ENCODE measurements at regions not wholly inside any gene's neighbourhood (a gene's known extent, or its start where the extent isn't known, plus 50 kb on each side); places are given as distances from the start of the nearest gene placed in this dataset.

DNA sequence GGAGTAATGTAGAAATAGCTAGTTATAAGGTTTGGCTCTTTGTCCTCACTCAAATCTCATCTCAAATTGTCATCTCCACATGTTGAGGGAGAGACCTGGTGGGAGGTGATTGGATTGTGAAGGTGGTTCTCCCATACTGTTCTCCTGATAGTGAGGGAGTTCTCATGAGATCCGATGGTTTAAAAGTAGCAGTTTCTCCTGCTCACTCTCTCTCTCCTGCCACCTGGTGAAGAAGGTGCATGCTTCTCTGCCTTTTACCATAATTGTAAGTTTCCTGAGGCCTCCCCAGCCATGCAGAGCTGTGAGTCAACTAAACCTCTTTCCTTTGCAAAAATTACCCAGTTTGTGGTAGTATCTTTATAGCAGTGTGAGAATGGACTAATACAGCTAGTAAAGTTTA lies 849.4 kb downstream of the DACH1 start:
- Histone ChIP-seq H3K4me2 (ENCODE audit: low read depth, low read length, poor library complexity, severe bottlenecking) (no peak overlapping the region), H3K4me3 (ENCODE audit: insufficient read depth, low read length, poor library complexity, severe bottlenecking) (no peak overlapping the region), H2AFZ (ENCODE audit: low read depth, low read length, severe bottlenecking) (no peak overlapping the region), H4K20me1 (ENCODE audit: low read depth, low read length) (no peaks in the 10 kb centered on the region), H3K9me3 (ENCODE audit: insufficient read depth, low read length) (no peaks in the 10 kb centered on the region), H3K9ac (ENCODE audit: low read length) (no peak overlapping the region), H3K79me2 (ENCODE audit: insufficient read depth, low read length) (no peaks in the 10 kb centered on the region), H3K36me3 (ENCODE audit: low read length) (no peaks in the 10 kb centered on the region), H3K27me3 (ENCODE audit: low read length) (no peaks in the 10 kb centered on the region), H3K9me2 (replicated peaks; ENCODE audit: insufficient read depth, low read length) (no peaks in the 10 kb centered on the region), H3K27ac (ENCODE audit: low read depth, low read length) (no peak overlapping the region), H3F3A (ENCODE audit: insufficient read depth) (no peaks in the 10 kb centered on the region)
- TF ChIP-seq EZH2phosphoT487 (conservative IDR thresholded peaks at IDR 0.05; ENCODE audit: low read length): no peak
- TF ChIP-seq, protein P1, sequence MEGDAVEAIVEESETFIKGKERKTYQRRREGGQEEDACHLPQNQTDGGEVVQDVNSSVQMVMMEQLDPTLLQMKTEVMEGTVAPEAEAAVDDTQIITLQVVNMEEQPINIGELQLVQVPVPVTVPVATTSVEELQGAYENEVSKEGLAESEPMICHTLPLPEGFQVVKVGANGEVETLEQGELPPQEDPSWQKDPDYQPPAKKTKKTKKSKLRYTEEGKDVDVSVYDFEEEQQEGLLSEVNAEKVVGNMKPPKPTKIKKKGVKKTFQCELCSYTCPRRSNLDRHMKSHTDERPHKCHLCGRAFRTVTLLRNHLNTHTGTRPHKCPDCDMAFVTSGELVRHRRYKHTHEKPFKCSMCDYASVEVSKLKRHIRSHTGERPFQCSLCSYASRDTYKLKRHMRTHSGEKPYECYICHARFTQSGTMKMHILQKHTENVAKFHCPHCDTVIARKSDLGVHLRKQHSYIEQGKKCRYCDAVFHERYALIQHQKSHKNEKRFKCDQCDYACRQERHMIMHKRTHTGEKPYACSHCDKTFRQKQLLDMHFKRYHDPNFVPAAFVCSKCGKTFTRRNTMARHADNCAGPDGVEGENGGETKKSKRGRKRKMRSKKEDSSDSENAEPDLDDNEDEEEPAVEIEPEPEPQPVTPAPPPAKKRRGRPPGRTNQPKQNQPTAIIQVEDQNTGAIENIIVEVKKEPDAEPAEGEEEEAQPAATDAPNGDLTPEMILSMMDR (IDR thresholded peaks at IDR 0.05; ENCODE audit: insufficient read depth, low read length, poor library complexity, severe bottlenecking): no peak

DNA sequence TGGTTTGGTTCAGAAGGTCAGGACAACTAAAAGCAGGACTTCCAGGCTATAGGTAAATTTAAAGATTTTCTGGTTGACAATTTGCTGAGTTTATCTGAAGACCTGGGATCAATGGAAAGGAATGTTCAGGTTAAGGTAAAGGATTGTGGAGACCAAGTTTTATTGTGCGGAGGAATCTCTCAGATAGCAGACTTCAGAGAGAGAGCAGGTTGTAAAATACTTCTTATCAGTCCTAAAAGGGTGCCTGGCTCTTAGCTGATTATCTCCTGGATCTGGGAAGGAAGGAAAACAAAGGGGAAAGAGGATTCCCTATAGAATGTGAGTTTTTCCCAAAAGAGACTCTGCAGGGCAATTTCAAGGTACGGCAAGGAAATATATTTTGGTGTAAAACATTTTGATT lies 851.5 kb downstream of the DACH1 start:
- Histone ChIP-seq H3K4me3 (ENCODE audit: insufficient read depth, low read length, poor library complexity, severe bottlenecking) (no peak overlapping the region), H2AFZ (ENCODE audit: low read depth, low read length, severe bottlenecking) (no peak overlapping the region), H3K9me3 (ENCODE audit: insufficient read depth, low read length) (no peaks in the 10 kb centered on the region), H4K20me1 (ENCODE audit: low read depth, low read length) (no peaks in the 10 kb centered on the region), H3K27ac (ENCODE audit: low read depth, low read length) (no peak overlapping the region), H3K4me2 (ENCODE audit: low read depth, low read length, poor library complexity, severe bottlenecking) (no peak overlapping the region), H3K27me3 (ENCODE audit: low read length) (no peaks in the 10 kb centered on the region), H3F3A (ENCODE audit: insufficient read depth) (no peaks in the 10 kb centered on the region), H3K9me2 (replicated peaks; ENCODE audit: insufficient read depth, low read length) (no peaks in the 10 kb centered on the region), H3K79me2 (ENCODE audit: insufficient read depth, low read length) (no peaks in the 10 kb centered on the region), H3K9ac (ENCODE audit: low read length) (no peak overlapping the region), H3K36me3 (ENCODE audit: low read length) (no peaks in the 10 kb centered on the region)
- TF ChIP-seq, protein P1 (IDR thresholded peaks at IDR 0.05; ENCODE audit: insufficient read depth, low read length, poor library complexity, severe bottlenecking): no peak
- TF ChIP-seq EZH2phosphoT487 (conservative IDR thresholded peaks at IDR 0.05; ENCODE audit: low read length): no peak

DNA sequence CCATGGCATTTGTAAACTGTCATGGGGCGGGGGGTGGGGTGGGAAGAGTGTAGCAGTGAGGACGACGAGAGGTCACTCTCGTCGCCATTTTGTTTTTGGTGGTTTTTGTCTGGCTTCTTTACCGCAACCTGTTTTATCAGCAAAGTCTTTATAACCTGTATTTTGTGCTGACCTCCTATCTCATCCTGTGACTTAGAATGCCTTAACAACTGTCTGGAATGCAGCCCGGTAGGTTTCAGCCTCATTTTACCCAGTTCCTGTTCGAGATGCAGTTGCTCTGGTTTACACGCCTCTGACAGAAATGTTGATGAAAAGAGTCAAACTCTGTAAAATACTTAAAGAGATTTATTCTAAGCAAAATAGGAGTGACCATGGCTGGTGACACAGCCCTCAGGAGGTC lies 852.0 kb downstream of the DACH1 start:
- H4K20me1 ChIP-seq (ENCODE audit: low read depth, low read length): no peaks in the 10 kb centered on the region
- H3K36me3 ChIP-seq (ENCODE audit: low read length): no peaks in the 10 kb centered on the region
- H2AFZ ChIP-seq (ENCODE audit: low read depth, low read length, severe bottlenecking): no peak overlapping the region
- no peak for TF ChIP-seq EZH2phosphoT487 (conservative IDR thresholded peaks at IDR 0.05; ENCODE audit: low read length)
- TF ChIP-seq, protein P1 (IDR thresholded peaks at IDR 0.05; ENCODE audit: insufficient read depth, low read length, poor library complexity, severe bottlenecking): no peak
- H3K79me2 ChIP-seq (ENCODE audit: insufficient read depth, low read length): no peaks in the 10 kb centered on the region
- no peaks in the 10 kb centered on the region for H3K9me2 ChIP-seq (replicated peaks; ENCODE audit: insufficient read depth, low read length)
- H3K27me3 ChIP-seq (ENCODE audit: low read length): no peaks in the 10 kb centered on the region
- no peak overlapping the region for H3K4me3 ChIP-seq (ENCODE audit: insufficient read depth, low read length, poor library complexity, severe bottlenecking)
- H3K4me2 ChIP-seq (ENCODE audit: low read depth, low read length, poor library complexity, severe bottlenecking): no peak overlapping the region
- no peaks in the 10 kb centered on the region for H3F3A ChIP-seq (ENCODE audit: insufficient read depth)
- no peak overlapping the region for H3K9ac ChIP-seq (ENCODE audit: low read length)
- no peaks in the 10 kb centered on the region for H3K9me3 ChIP-seq (ENCODE audit: insufficient read depth, low read length)
- no peak overlapping the region for H3K27ac ChIP-seq (ENCODE audit: low read depth, low read length)
